Transverse colon (tissue), 4 donors: ENCODE measurements at regions not wholly inside any gene's neighbourhood (a gene's known extent, or its start where the extent isn't known, plus 50 kb on each side); places are given as distances from the start of the nearest gene placed in this dataset.
"Not testable (repeated sequence)": the region's sequence is repeated elsewhere in the genome, so short reads cannot be mapped to it uniquely, and the experiment has no call there.

ENCODE experiments used
- DNase-seq: peaks from one replicate; pipeline ENCODE4 v3.0.0-alpha.2; 2019
- H3K27ac ChIP-seq, 4 donors: fragments of 200-600 bp; sonication (generic); 2 replicates each; pipeline ENCODE4 v1.5.1; 2016 to 2018; ENCODE audit warnings: inconsistent platforms in 4 of 4
- H3K27me3 ChIP-seq: fragments of 200-600 bp; sonication (generic); 2 replicates; pipeline ENCODE4 v1.5.1; 2017; ENCODE audit warnings: inconsistent platforms
- H3K36me3 ChIP-seq, 4 donors: fragments of 200-600 bp; sonication (generic); 2 replicates each; pipeline ENCODE4 v1.5.1; 2017 to 2019; ENCODE audit warnings: inconsistent platforms in 4 of 4
- H3K4me1 ChIP-seq, 4 donors: fragments of 200-600 bp; sonication (generic); 2 replicates each; pipeline ENCODE4 v1.5.1; 2017 to 2020; ENCODE audit warnings: inconsistent platforms in 4 of 4
- H3K4me3 ChIP-seq, 4 donors: fragments of 200-600 bp; sonication (generic); 1 replicate in 1 of 4; 2 replicates in 3 of 4; pipeline versions ENCODE4 v1.5.1 to v1.6.1; 2017 to 2019; ENCODE audit warnings: inconsistent platforms in 4 of 4
- H3K9me3 ChIP-seq, 2 donors: fragments of 200-600 bp; sonication (generic); 2 replicates each; pipeline ENCODE4 v1.5.1; 2017 to 2019; ENCODE audit warnings: inconsistent platforms in 2 of 2
- CTCF ChIP-seq, 5 experiments: fragments of 200-600 bp in 3 of 5; fragments of 450-650 bp in 2 of 5; sonication (generic) in 3 of 5; IDR thresholded peaks; 1 replicate in 2 of 5; 2 replicates in 3 of 5; pipeline ENCODE4 v1.5.1; 2016 to 2017; ENCODE audit warnings: antibody characterized with exemption in 5 of 5, inconsistent platforms in 3 of 5, mild to moderate bottlenecking in 2 of 5, moderate library complexity in 1 of 5
- EP300 ChIP-seq: sonication (generic); formaldehyde crosslinking; IDR thresholded peaks from one replicate; pipeline ENCODE4 v1.6.1; 2017; ENCODE audit warnings: antibody characterized with exemption, low read depth
- POLR2A ChIP-seq: fragments of 450-650 bp; IDR thresholded peaks from one replicate; pipeline ENCODE4 v1.6.1; 2016; ENCODE audit warnings: antibody characterized with exemption, mild to moderate bottlenecking, moderate library complexity
- POLR2AphosphoS5 ChIP-seq, 3 donors: sonication (generic); formaldehyde crosslinking; IDR thresholded peaks; one replicate each; pipeline ENCODE4 v1.6.1; 2016; ENCODE audit warnings: antibody characterized with exemption in 3 of 3
- WGBS, 2 donors: methylation state at CpG; one replicate each; pipeline ENCODE4 v1.1.5; 2018; ENCODE audit warnings: low coverage in 1 of 2; 5-methylcytosine and 5-hydroxymethylcytosine counted together
- in situ Hi-C, 4 donors: fragments of 200-750 bp; cut with MboI; loops; one replicate each; pipeline versions ENCODE4 v1.15.0 to v1.15.1; 2017; ENCODE audit warnings: low sequenced_read_pairs in 3 of 4, low pct_ligation_motif_present in 1 of 4, low pct_unique_long_range_greater_than_20kb in 1 of 4
- intact Hi-C: fragments of 100-400 bp; cut with DNase I; formaldehyde crosslinking; loops from one replicate; pipeline ENCODE4 v1.15.1; 2023; ENCODE audit warnings: low total_unique reads

- TF ChIP-seq POLR2AphosphoS5 (IDR thresholded peaks at IDR 0.05) (no peak), EP300 (no peak), CTCF (IDR thresholded peaks at IDR 0.05) (no peak), POLR2A (no peak)
- DNase-seq = no peak
- intact Hi-C loops (no loop called here), in situ Hi-C loops (no loop called here)
- no peaks in the 10 kb centered on the region for H3K9me3 ChIP-seq
- H3K27ac ChIP-seq = no peak overlapping the region
- no peaks in the 10 kb centered on the region for H3K27me3 ChIP-seq
- H3K4me3 ChIP-seq = no peak overlapping the region
- H3K36me3 ChIP-seq = no peaks in the 10 kb centered on the region
- WGBS, 2 donors = 17 to 26% methylated on average over 2 of the region's 2 CpGs
- peaks cover 0 to 11% (median 6%) of the 10 kb centered on the region in 4 donors for H3K4me1 ChIP-seq
These were observed 246.4 kb downstream of the RPL10L start for GRCh38 chr14:46404865-46405811.

GRCh38 chr14:46402001-46402690, 249.4 kb downstream of the RPL10L start:
- 92 to 97% methylated on average over 16 to 18 of the region's 18 CpGs for WGBS, 2 donors
- H3K9me3 ChIP-seq, intact Hi-C loops, in situ Hi-C loops, H3K36me3 ChIP-seq, H3K27me3 ChIP-seq, H3K27ac ChIP-seq, DNase-seq, H3K4me3 ChIP-seq: not testable (repeated sequence)
- H3K4me1 ChIP-seq = peaks cover 0 to 11% (median 6%) of the 10 kb centered on the region in 4 donors

- Histone ChIP-seq H3K4me1 (peaks cover 0 to 11% (median 6%) of the 10 kb centered on the region in 4 donors), H3K9me3 (no peaks in the 10 kb centered on the region), H3K36me3 (no peaks in the 10 kb centered on the region), H3K27ac (no peak overlapping the region), H3K27me3 (no peaks in the 10 kb centered on the region), H3K4me3 (no peak overlapping the region)
- TF ChIP-seq EP300 (no peak), POLR2A (no peak), POLR2AphosphoS5 (IDR thresholded peaks at IDR 0.05) (no peak), CTCF (IDR thresholded peaks at IDR 0.05) (no peak)
- in situ Hi-C loops = no loop called here
- intact Hi-C loops = no loop called here
- no peak for DNase-seq
- WGBS, 2 donors = 37 to 47% methylated on average over 2 of the region's 2 CpGs
These were observed 250.5 kb downstream of the RPL10L start for GRCh38 chr14:46401066-46401465.

- TF ChIP-seq POLR2A = no peak
- no peak for TF ChIP-seq CTCF (IDR thresholded peaks at IDR 0.05)
- no peak for TF ChIP-seq POLR2AphosphoS5 (IDR thresholded peaks at IDR 0.05)
- TF ChIP-seq EP300 = no peak
- Histone ChIP-seq H3K4me1 (no peaks in the 10 kb centered on the region), H3K4me3 (no peak overlapping the region), H3K27me3 (no peaks in the 10 kb centered on the region), H3K36me3 (no peaks in the 10 kb centered on the region), H3K9me3 (no peaks in the 10 kb centered on the region), H3K27ac (no peak overlapping the region)
- in situ Hi-C loops = no loop called here
- DNase-seq = peak; percentile 36
- WGBS, 2 donors = 58% methylated on average over 5 of the region's 5 CpGs
- intact Hi-C loops = no loop called here
These were observed 252.5 kb downstream of the RPL10L start for GRCh38 chr14:46399049-46399448.
